AG10803 (cell line): ENCODE measurements at regions not wholly inside any gene's neighbourhood (a gene's known extent, or its start where the extent isn't known, plus 50 kb on each side); places are given as distances from the start of the nearest gene placed in this dataset.

Source experiments
- DNase-seq: peaks from one replicate; pipeline ENCODE4 v3.0.0; 2010; ENCODE audit warnings: low read depth
- H3K4me3 ChIP-seq: 2 replicates; pipeline ENCODE4 v1.5.1; 2011; ENCODE audit warnings: mild to moderate bottlenecking, low read length, control low read depth
- TF ChIP-seq, protein P1 (sequence below): conservative IDR thresholded peaks from 2 replicates; pipeline ENCODE4 v1.5.1; 2011; ENCODE audit warnings: mild to moderate bottlenecking, low read length, control low read depth, inconsistent platforms

DNA sequence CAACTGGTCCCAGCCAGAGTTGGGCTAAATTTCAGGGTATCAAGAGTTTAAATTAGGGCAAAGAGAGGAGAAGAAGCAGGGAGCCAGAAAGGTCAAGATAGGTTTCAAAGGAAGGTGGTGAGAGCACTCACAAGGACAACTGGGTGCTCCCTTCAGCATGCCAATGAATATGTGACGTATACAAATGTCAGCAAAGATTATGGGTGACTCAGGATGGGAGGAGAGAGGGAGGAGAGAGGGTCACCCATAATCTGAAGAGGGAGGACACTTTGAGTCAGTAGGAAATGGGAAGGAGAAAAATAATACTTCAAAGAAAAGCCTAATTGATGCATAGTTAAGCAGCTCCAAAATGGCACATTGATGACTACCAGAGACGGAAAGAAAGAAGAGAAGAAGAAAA lies 53.1 kb upstream of the ABCA12 start:
- no peak overlapping the region for H3K4me3 ChIP-seq
- TF ChIP-seq, protein P1, sequence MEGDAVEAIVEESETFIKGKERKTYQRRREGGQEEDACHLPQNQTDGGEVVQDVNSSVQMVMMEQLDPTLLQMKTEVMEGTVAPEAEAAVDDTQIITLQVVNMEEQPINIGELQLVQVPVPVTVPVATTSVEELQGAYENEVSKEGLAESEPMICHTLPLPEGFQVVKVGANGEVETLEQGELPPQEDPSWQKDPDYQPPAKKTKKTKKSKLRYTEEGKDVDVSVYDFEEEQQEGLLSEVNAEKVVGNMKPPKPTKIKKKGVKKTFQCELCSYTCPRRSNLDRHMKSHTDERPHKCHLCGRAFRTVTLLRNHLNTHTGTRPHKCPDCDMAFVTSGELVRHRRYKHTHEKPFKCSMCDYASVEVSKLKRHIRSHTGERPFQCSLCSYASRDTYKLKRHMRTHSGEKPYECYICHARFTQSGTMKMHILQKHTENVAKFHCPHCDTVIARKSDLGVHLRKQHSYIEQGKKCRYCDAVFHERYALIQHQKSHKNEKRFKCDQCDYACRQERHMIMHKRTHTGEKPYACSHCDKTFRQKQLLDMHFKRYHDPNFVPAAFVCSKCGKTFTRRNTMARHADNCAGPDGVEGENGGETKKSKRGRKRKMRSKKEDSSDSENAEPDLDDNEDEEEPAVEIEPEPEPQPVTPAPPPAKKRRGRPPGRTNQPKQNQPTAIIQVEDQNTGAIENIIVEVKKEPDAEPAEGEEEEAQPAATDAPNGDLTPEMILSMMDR, result no peak
- DNase-seq, result no peak

DNA sequence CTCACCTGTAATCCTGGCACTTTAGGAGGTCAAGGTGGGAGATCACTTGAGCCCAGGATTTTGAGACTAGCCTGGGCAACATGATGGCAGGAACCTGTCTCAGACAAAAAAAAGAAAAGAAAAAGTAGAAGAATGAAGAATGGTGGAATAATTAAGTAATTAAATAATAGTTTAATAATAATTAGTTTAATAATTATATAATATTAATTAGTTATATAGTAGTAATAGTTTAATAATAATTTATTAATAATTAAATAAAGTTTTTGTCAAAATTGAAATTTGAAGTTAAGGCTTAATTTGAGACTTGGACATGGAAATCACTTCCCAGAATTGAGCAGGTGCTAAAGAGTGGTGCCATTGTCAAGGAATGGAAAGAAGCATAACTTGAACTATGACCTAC lies 52.2 kb upstream of the ABCA12 start:
- no peak for DNase-seq
- no peak overlapping the region for H3K4me3 ChIP-seq
- TF ChIP-seq, protein P1, result no peak

DNA sequence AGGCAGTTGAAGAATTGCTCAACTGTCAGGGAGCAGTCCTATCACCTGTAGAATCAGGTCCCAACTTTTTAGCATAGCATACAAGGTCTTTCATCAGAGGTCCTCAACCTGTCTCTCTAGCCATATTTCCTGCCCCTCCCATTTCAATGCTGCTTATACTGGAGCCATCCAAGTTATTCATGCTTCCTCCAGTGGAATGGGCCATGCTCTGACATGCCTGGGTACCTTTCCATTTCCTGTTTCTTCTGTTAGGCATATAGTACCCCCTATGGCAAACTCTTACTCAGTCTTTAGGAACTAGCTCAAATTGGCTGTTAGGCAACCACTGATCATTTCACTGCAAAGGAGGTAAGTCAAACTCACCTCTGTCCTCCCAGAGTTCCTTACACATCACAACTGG lies 51.0 kb upstream of the ABCA12 start:
- H3K4me3 ChIP-seq, result no peak overlapping the region
- TF ChIP-seq, protein P1, result no peak
- DNase-seq, result no peak
